ENCODE measurements at regions not wholly inside any gene's neighbourhood (a gene's known extent, or its start where the extent isn't known, plus 50 kb on each side); places are given as distances from the start of the nearest gene placed in this dataset.

DNA sequence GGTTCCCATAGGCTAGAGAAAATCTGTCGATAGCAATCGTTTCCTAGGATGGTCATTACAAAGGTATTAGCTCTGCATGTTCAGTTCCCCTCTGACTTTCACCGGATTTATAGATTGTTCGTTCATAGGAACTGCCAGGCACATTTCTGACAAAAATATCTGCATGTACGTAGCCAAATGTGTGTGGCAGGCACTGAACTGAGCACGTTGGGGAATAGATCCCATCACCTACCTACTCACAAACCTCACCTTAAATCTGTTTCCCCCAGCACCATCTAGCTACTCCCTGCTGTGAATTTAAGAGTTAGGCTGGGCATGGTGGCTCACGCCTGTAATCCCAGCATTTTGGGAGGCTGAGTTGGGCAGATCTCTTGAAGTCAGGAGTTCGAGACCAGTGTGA lies 64.5 kb upstream of the TANC2 start:
- Histone ChIP-seq H3K79me1 (replicated peaks; ENCODE audit: low read length, poor library complexity, severe bottlenecking) (no peaks in the 10 kb centered on the region), H4K91ac (ENCODE audit: low read length) (no peak overlapping the region), H2BK15ac (ENCODE audit: low read depth, poor library complexity, severe bottlenecking) (no peak overlapping the region), H3K14ac (ENCODE audit: low read length in 2 of 2) (no peak overlapping the region), H3K9ac (ENCODE audit: low read length) (no peak overlapping the region), H2BK12ac (ENCODE audit: low read length in 2 of 2) (no peak overlapping the region), H3K27ac (ENCODE audit: low read length, poor library complexity, severe bottlenecking) (no peak overlapping the region), H3K23ac (ENCODE audit: low read length in 2 of 2) (no peak overlapping the region), H3K4ac (ENCODE audit: low read depth in 1 of 2, low read length in 2 of 2) (no peak overlapping the region), H3K4me2 (ENCODE audit: low read length, poor library complexity, severe bottlenecking) (no peak overlapping the region), H3K36me3 (ENCODE audit: control insufficient read depth in 1 of 2, insufficient read depth in 2 of 2, low read depth in 1 of 2, low read length in 2 of 2) (no peaks in the 10 kb centered on the region), H2AK5ac (ENCODE audit: low read length, severe bottlenecking) (no peak overlapping the region), H2AFZ (ENCODE audit: low read depth, low read length) (no peak overlapping the region), H3K18ac (ENCODE audit: low read depth in 1 of 2, low read length in 2 of 2) (no peak overlapping the region), H4K8ac (ENCODE audit: low read length) (no peak overlapping the region), H3K27me3 (ENCODE audit: control insufficient read depth in 1 of 2, insufficient read depth in 1 of 2, low read length in 2 of 2) (no peaks in the 10 kb centered on the region), H3K4me1 (ENCODE audit: control insufficient read depth, insufficient read depth, low read depth, low read length) (no peaks in the 10 kb centered on the region), H3K9me3 (ENCODE audit: control insufficient read depth, low read length) (no peaks in the 10 kb centered on the region), H3K4me3 (ENCODE audit: insufficient read depth in 1 of 2, low read depth in 1 of 2, low read length in 2 of 2) (no peak overlapping the region), H2BK5ac (ENCODE audit: low read depth, low read length, poor library complexity, severe bottlenecking) (no peak overlapping the region), H2BK120ac (ENCODE audit: low read depth, low read length) (no peak overlapping the region)
- no peak for DNase-seq
- 98% methylated on average over 8 of the region's 8 CpGs for WGBS

DNA sequence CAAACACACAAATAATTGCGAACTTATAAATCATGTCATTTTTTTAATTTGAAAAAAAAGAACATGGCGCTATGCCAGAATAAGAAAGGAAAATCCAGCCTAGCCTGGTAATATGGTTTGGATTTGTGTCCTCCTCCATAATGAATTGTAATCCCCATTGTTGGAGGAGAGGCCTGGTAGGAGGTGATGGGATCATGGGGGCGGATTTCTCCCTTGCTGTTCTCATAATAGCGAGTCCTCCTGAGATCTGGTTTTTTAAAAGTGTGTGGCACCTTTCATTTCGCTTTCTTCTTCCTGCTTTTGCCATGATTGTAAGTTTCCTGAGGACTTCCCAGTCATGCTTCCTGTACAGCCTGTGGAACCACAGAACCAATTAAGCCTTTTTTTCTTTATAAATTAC lies 65.9 kb upstream of the TANC2 start:
- Histone ChIP-seq H2AFZ (ENCODE audit: low read depth, low read length) (no peak overlapping the region), H2BK120ac (ENCODE audit: low read depth, low read length) (no peak overlapping the region), H3K27me3 (ENCODE audit: control insufficient read depth in 1 of 2, insufficient read depth in 1 of 2, low read length in 2 of 2) (no peaks in the 10 kb centered on the region), H2AK5ac (ENCODE audit: low read length, severe bottlenecking) (no peak overlapping the region), H3K9me3 (ENCODE audit: control insufficient read depth, low read length) (no peaks in the 10 kb centered on the region), H3K36me3 (ENCODE audit: control insufficient read depth in 1 of 2, insufficient read depth in 2 of 2, low read depth in 1 of 2, low read length in 2 of 2) (no peaks in the 10 kb centered on the region), H2BK5ac (ENCODE audit: low read depth, low read length, poor library complexity, severe bottlenecking) (no peak overlapping the region), H3K4me1 (ENCODE audit: control insufficient read depth, insufficient read depth, low read depth, low read length) (peaks cover 5% of the 10 kb centered on the region), H3K23ac (ENCODE audit: low read length in 2 of 2) (no peak overlapping the region), H3K14ac (ENCODE audit: low read length in 2 of 2) (no peak overlapping the region), H3K4me2 (ENCODE audit: low read length, poor library complexity, severe bottlenecking) (no peak overlapping the region), H2BK15ac (ENCODE audit: low read depth, poor library complexity, severe bottlenecking) (no peak overlapping the region), H3K9ac (ENCODE audit: low read length) (no peak overlapping the region), H3K79me1 (replicated peaks; ENCODE audit: low read length, poor library complexity, severe bottlenecking) (no peaks in the 10 kb centered on the region), H3K4me3 (ENCODE audit: insufficient read depth in 1 of 2, low read depth in 1 of 2, low read length in 2 of 2) (no peak overlapping the region), H4K8ac (ENCODE audit: low read length) (no peak overlapping the region), H3K27ac (ENCODE audit: low read length, poor library complexity, severe bottlenecking) (no peak overlapping the region), H2BK12ac (ENCODE audit: low read length in 2 of 2) (no peak overlapping the region), H3K18ac (ENCODE audit: low read depth in 1 of 2, low read length in 2 of 2) (no peak overlapping the region), H4K91ac (ENCODE audit: low read length) (no peak overlapping the region), H3K4ac (ENCODE audit: low read depth in 1 of 2, low read length in 2 of 2) (no peak overlapping the region)
- no peak for DNase-seq
- 94% methylated on average over 5 of the region's 5 CpGs for WGBS

DNA sequence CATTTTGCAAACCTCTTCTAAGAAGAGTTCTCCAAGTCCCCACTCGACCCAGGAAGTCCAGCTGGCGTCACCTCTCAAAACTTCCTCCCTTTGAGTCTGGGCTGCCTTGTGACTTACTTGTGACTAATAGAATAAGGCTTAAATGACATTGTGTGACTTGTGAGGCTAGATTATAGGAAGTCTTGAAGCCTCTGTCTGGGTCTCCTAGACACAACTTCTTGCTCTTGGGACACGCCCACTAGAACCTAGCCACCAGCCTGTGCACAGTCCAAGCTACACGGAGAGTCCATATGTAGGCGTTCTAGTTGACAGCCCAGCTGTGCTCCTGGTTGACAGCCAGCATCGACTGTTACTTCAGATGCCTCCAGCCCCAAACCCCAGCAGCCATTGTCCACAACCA lies 66.7 kb upstream of the TANC2 start:
- H2BK120ac ChIP-seq (ENCODE audit: low read depth, low read length), result no peak overlapping the region
- no peaks in the 10 kb centered on the region for H3K36me3 ChIP-seq (ENCODE audit: control insufficient read depth in 1 of 2, insufficient read depth in 2 of 2, low read depth in 1 of 2, low read length in 2 of 2)
- no peak overlapping the region for H4K8ac ChIP-seq (ENCODE audit: low read length)
- WGBS, result 98% methylated on average over 5 of the region's 6 CpGs
- H2BK5ac ChIP-seq (ENCODE audit: low read depth, low read length, poor library complexity, severe bottlenecking), result no peak overlapping the region
- DNase-seq, result no peak
- H3K4ac ChIP-seq (ENCODE audit: low read depth in 1 of 2, low read length in 2 of 2), result no peak overlapping the region
- no peaks in the 10 kb centered on the region for H3K79me1 ChIP-seq (replicated peaks; ENCODE audit: low read length, poor library complexity, severe bottlenecking)
- H3K18ac ChIP-seq (ENCODE audit: low read depth in 1 of 2, low read length in 2 of 2), result no peak overlapping the region
- H4K91ac ChIP-seq (ENCODE audit: low read length), result no peak overlapping the region
- no peak overlapping the region for H3K4me2 ChIP-seq (ENCODE audit: low read length, poor library complexity, severe bottlenecking)
- no peak overlapping the region for H2AK5ac ChIP-seq (ENCODE audit: low read length, severe bottlenecking)
- H3K23ac ChIP-seq (ENCODE audit: low read length in 2 of 2), result no peak overlapping the region
- H3K9ac ChIP-seq (ENCODE audit: low read length), result no peak overlapping the region
- no peaks in the 10 kb centered on the region for H3K27me3 ChIP-seq (ENCODE audit: control insufficient read depth in 1 of 2, insufficient read depth in 1 of 2, low read length in 2 of 2)
- H3K14ac ChIP-seq (ENCODE audit: low read length in 2 of 2), result no peak overlapping the region
- H3K4me1 ChIP-seq (ENCODE audit: control insufficient read depth, insufficient read depth, low read depth, low read length), result peaks cover 5% of the 10 kb centered on the region
- H2AFZ ChIP-seq (ENCODE audit: low read depth, low read length), result no peak overlapping the region
- H2BK12ac ChIP-seq (ENCODE audit: low read length in 2 of 2), result no peak overlapping the region
- H2BK15ac ChIP-seq (ENCODE audit: low read depth, poor library complexity, severe bottlenecking), result no peak overlapping the region
- no peak overlapping the region for H3K27ac ChIP-seq (ENCODE audit: low read length, poor library complexity, severe bottlenecking)
- H3K4me3 ChIP-seq (ENCODE audit: insufficient read depth in 1 of 2, low read depth in 1 of 2, low read length in 2 of 2), result no peak overlapping the region
- no peaks in the 10 kb centered on the region for H3K9me3 ChIP-seq (ENCODE audit: control insufficient read depth, low read length)

DNA sequence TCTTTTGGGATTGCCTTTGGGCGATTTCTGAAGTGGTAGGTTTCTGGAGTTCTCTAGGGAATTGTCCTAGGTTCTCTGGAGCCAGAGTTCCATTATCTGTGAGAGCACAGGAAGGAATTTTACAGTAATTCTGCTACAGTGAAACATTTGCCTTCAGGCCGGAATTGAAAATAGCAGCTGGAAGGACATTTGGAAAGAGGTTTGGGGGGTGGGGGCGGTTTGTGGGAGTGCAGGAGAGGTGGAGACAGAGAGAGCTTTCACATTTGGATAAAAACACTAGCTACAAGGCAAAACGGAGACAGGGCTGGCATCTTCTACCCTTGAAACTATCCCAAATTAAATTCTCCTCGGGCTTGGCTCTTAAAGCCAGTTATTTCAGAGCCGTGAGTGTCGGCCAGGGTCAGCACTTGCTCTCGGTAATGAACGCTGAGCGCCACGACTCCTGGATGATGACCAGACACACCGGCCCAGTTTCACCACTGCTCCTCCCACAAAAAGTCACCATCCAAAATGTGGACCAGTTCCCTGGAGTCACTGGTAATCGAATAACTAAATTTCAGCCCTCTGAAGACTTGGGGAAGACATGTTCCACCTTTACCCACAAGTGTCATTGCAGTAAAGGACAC lies 67.7 kb upstream of the TANC2 start:
- H3K27ac ChIP-seq (ENCODE audit: low read length, poor library complexity, severe bottlenecking), result no peak overlapping the region
- DNase-seq, result peak; percentile 34
- WGBS, result 89% methylated on average over 12 of the region's 13 CpGs

More for the DNA sequence above, 67.7 kb upstream of the TANC2 start:
- H4K91ac ChIP-seq (ENCODE audit: low read length), result peak overlapping the region; percentile 41
- H3K4me2 ChIP-seq (ENCODE audit: low read length, poor library complexity, severe bottlenecking), result no peak overlapping the region
- H2BK12ac ChIP-seq (ENCODE audit: low read length in 2 of 2), result no peak overlapping the region
- peak overlapping the region in 1 of 2 experiments; percentile 30 for H3K4me3 ChIP-seq (ENCODE audit: insufficient read depth in 1 of 2, low read depth in 1 of 2, low read length in 2 of 2)
- peaks cover 5% of the 10 kb centered on the region for H3K4me1 ChIP-seq (ENCODE audit: control insufficient read depth, insufficient read depth, low read depth, low read length)
- no peaks in the 10 kb centered on the region for H3K36me3 ChIP-seq (ENCODE audit: control insufficient read depth in 1 of 2, insufficient read depth in 2 of 2, low read depth in 1 of 2, low read length in 2 of 2)
- no peak overlapping the region for H2BK5ac ChIP-seq (ENCODE audit: low read depth, low read length, poor library complexity, severe bottlenecking)
- H3K9ac ChIP-seq (ENCODE audit: low read length), result peak overlapping the region; percentile 19
- no peaks in the 10 kb centered on the region for H3K27me3 ChIP-seq (ENCODE audit: control insufficient read depth in 1 of 2, insufficient read depth in 1 of 2, low read length in 2 of 2)
- H4K8ac ChIP-seq (ENCODE audit: low read length), result no peak overlapping the region
- H3K79me1 ChIP-seq (replicated peaks; ENCODE audit: low read length, poor library complexity, severe bottlenecking), result no peaks in the 10 kb centered on the region
- H2BK120ac ChIP-seq (ENCODE audit: low read depth, low read length), result no peak overlapping the region
- no peak overlapping the region for H2AFZ ChIP-seq (ENCODE audit: low read depth, low read length)
- H3K23ac ChIP-seq (ENCODE audit: low read length in 2 of 2), result no peak overlapping the region
- no peaks in the 10 kb centered on the region for H3K9me3 ChIP-seq (ENCODE audit: control insufficient read depth, low read length)
- no peak overlapping the region for H2AK5ac ChIP-seq (ENCODE audit: low read length, severe bottlenecking)
- no peak overlapping the region for H2BK15ac ChIP-seq (ENCODE audit: low read depth, poor library complexity, severe bottlenecking)
- H3K4ac ChIP-seq (ENCODE audit: low read depth in 1 of 2, low read length in 2 of 2), result no peak overlapping the region
- H3K18ac ChIP-seq (ENCODE audit: low read depth in 1 of 2, low read length in 2 of 2), result no peak overlapping the region
- no peak overlapping the region for H3K14ac ChIP-seq (ENCODE audit: low read length in 2 of 2)

Measured in mesenchymal stem cell (in vitro differentiated cells and primary cell).